NCI-H82 (cell line): ENCODE measurements at regions not wholly inside any gene's neighbourhood (a gene's known extent, or its start where the extent isn't known, plus 50 kb on each side); places are given as distances from the start of the nearest gene placed in this dataset.

Experiments
- DNase-seq: peaks from one replicate; lab custom pipeline; 2025; lab: John Stamatoyannopoulos, UW

GRCh38 chr1:221366495-221367110 is 375.3 kb downstream of the DUSP10 start:
- DNase-seq, result no peak

- DNase-seq, result no peak
These were observed 370.2 kb downstream of the DUSP10 start for GRCh38 chr1:221371705-221372104.

GRCh38 chr1:221373795-221374194 is 368.1 kb downstream of the DUSP10 start:
- no peak for DNase-seq

GRCh38 chr1:221376286-221376685 is 365.6 kb downstream of the DUSP10 start:
- no peak for DNase-seq

- no peak for DNase-seq
These were observed 359.8 kb downstream of the DUSP10 start for GRCh38 chr1:221381910-221382623.

- no peak for DNase-seq
These were observed 349.4 kb downstream of the DUSP10 start for GRCh38 chr1:221392453-221392852.

- no peak for DNase-seq
These were observed 347.8 kb downstream of the DUSP10 start for GRCh38 chr1:221394011-221394544.

- DNase-seq, result no peak
These were observed 345.4 kb downstream of the DUSP10 start for GRCh38 chr1:221396526-221396925.

- no peak for DNase-seq
These were observed 344.7 kb downstream of the DUSP10 start for GRCh38 chr1:221397141-221397540.

- DNase-seq, result no peak
These were observed 344.3 kb downstream of the DUSP10 start for GRCh38 chr1:221397606-221398005.

GRCh38 chr1:221405146-221405545 is 336.7 kb downstream of the DUSP10 start:
- DNase-seq, result no peak

- DNase-seq, result peak; percentile 18
These were observed 333.6 kb downstream of the DUSP10 start for GRCh38 chr1:221408117-221408803.

- DNase-seq, result no peak
These were observed 330.6 kb downstream of the DUSP10 start for GRCh38 chr1:221411283-221411682.

GRCh38 chr1:221414772-221415539 is 326.9 kb downstream of the DUSP10 start:
- DNase-seq, result no peak

GRCh38 chr1:221415651-221416050 is 326.2 kb downstream of the DUSP10 start:
- DNase-seq, result no peak

GRCh38 chr1:221416142-221416541 is 325.7 kb downstream of the DUSP10 start:
- peak; percentile 22 for DNase-seq

- peak; percentile 20 for DNase-seq
These were observed 325.2 kb downstream of the DUSP10 start for GRCh38 chr1:221416723-221417122.

GRCh38 chr1:221418346-221418745 is 323.5 kb downstream of the DUSP10 start:
- no peak for DNase-seq

GRCh38 chr1:221419513-221420095 is 322.3 kb downstream of the DUSP10 start:
- DNase-seq, result no peak

- DNase-seq, result no peak
These were observed 312.6 kb downstream of the DUSP10 start for GRCh38 chr1:221429264-221429663.

- peak; percentile 30 for DNase-seq
These were observed 311.5 kb downstream of the DUSP10 start for GRCh38 chr1:221430152-221430960.
